Neural cell (in vitro differentiated cells): ENCODE measurements at regions not wholly inside any gene's neighbourhood (a gene's known extent, or its start where the extent isn't known, plus 50 kb on each side); places are given as distances from the start of the nearest gene placed in this dataset.

Experiments used
- H2AFZ ChIP-seq: fragments of 200-600, 300-800 bp; sonication (generic), shearing (Covaris generic); 2 replicates; pipeline ENCODE4 v1.6.0; 2014; ENCODE audit warnings: low read depth, mild to moderate bottlenecking, antibody characterized with exemption, low read length, moderate library complexity
- H3F3A ChIP-seq: fragments of 200-600 bp; shearing (Covaris generic); 2 replicates; pipeline ENCODE4 v1.6.1; 2016; ENCODE audit warnings: mild to moderate bottlenecking, moderate library complexity, mixed read lengths, antibody characterized with exemption, low read length; ENCODE audit not compliant: insufficient read depth, poor library complexity, severe bottlenecking
- H3K27ac ChIP-seq: fragments of 200-600, 300-800 bp; sonication (generic), shearing (Covaris generic); 2 replicates; pipeline ENCODE4 v1.5.1; 2014; ENCODE audit warnings: mild to moderate bottlenecking, low read length, moderate library complexity
- H3K27me3 ChIP-seq: fragments of 300-800, 200-600 bp; sonication (generic), shearing (Covaris generic); 2 replicates; pipeline ENCODE4 v1.6.0; 2014; ENCODE audit warnings: mild to moderate bottlenecking, low read depth, low read length, moderate library complexity; ENCODE audit not compliant: insufficient read depth
- H3K36me3 ChIP-seq: fragments of 300-800, 200-600 bp; sonication (generic), shearing (Covaris generic); 2 replicates; pipeline ENCODE4 v1.5.1; 2014; ENCODE audit warnings: mild to moderate bottlenecking, antibody characterized with exemption, low read length, moderate library complexity; ENCODE audit not compliant: insufficient read depth
- H3K4me2 ChIP-seq: fragments of 300-800, 200-600 bp; sonication (generic), shearing (Covaris generic); 2 replicates; pipeline ENCODE4 v1.6.0; 2014; ENCODE audit warnings: mild to moderate bottlenecking, low read length
- H3K4me3 ChIP-seq: fragments of 300-800, 200-600 bp; sonication (generic), shearing (Covaris generic); 2 replicates; pipeline ENCODE4 v1.5.1; 2014; ENCODE audit warnings: mild to moderate bottlenecking, low read length, moderate library complexity
- H3K79me2 ChIP-seq: fragments of 200-600 bp; shearing (Covaris generic); replicated peaks from 2 replicates; pipeline ENCODE4 v1.6.0; 2014; ENCODE audit warnings: mild to moderate bottlenecking, low read length, moderate library complexity; ENCODE audit not compliant: insufficient read depth
- H3K9ac ChIP-seq: fragments of 300-800, 200-600 bp; sonication (generic), shearing (Covaris generic); 2 replicates; pipeline ENCODE4 v1.6.1; 2016; ENCODE audit warnings: mild to moderate bottlenecking, low read length, mixed read lengths
- H3K9me2 ChIP-seq: fragments of 200-600 bp; shearing (Covaris generic); 2 replicates; pipeline ENCODE4 v1.6.1; 2016; ENCODE audit warnings: mild to moderate bottlenecking, low read length, mixed read lengths; ENCODE audit not compliant: insufficient read depth
- H3K9me3 ChIP-seq: fragments of 200-600, 300-800 bp; sonication (generic), shearing (Covaris generic); 2 replicates; pipeline ENCODE4 v1.6.1; 2016; ENCODE audit warnings: mild to moderate bottlenecking, mixed run types, low read length, moderate library complexity, mixed read lengths
- H4K20me1 ChIP-seq: fragments of 200-600 bp; shearing (Covaris generic); 2 replicates; pipeline ENCODE4 v1.6.1; 2016; ENCODE audit warnings: mild to moderate bottlenecking, mixed run types; ENCODE audit not compliant: insufficient read depth
- EP300 ChIP-seq: fragments of 450-650 bp; conservative IDR thresholded peaks from 2 replicates; pipeline ENCODE4 v1.6.1; 2014; ENCODE audit warnings: antibody characterized with exemption, mild to moderate bottlenecking, moderate library complexity; ENCODE audit not compliant: poor library complexity, severe bottlenecking
- EZH2 ChIP-seq: fragments of 200-600, 300-800 bp; shearing (Covaris generic), sonication (generic); IDR thresholded peaks from 2 replicates; pipeline ENCODE4 v1.6.1; 2014; ENCODE audit warnings: antibody characterized with exemption, low read length, borderline replicate concordance, mild to moderate bottlenecking; ENCODE audit not compliant: insufficient read depth, poor library complexity, severe bottlenecking
- MXI1 ChIP-seq: fragments of 450-650 bp; conservative IDR thresholded peaks from 2 replicates; pipeline ENCODE4 v1.6.1; 2014; ENCODE audit warnings: antibody characterized with exemption, mild to moderate bottlenecking; ENCODE audit not compliant: poor library complexity, severe bottlenecking
- POLR2AphosphoS5 ChIP-seq: IDR thresholded peaks from 2 replicates; pipeline ENCODE4 v1.6.1; 2012
- RAD21 ChIP-seq: fragments of 450-650 bp; conservative IDR thresholded peaks from 2 replicates; pipeline ENCODE4 v1.6.1; 2014; ENCODE audit warnings: antibody characterized with exemption, mild to moderate bottlenecking, moderate library complexity
- SMC3 ChIP-seq: fragments of 450-650 bp; conservative IDR thresholded peaks from 2 replicates; pipeline ENCODE4 v1.6.1; 2014; ENCODE audit warnings: antibody characterized with exemption, mild to moderate bottlenecking, moderate library complexity; ENCODE audit not compliant: poor library complexity
- TAF1 ChIP-seq: IDR thresholded peaks from 2 replicates; pipeline ENCODE4 v1.6.1; 2012; ENCODE audit warnings: low read depth
- TF ChIP-seq, protein P1 (sequence below): IDR thresholded peaks from 2 replicates; pipeline ENCODE4 v1.6.1; 2012; ENCODE audit warnings: borderline replicate concordance
- TF ChIP-seq, protein P2 (sequence below): fragments of 450-650 bp; IDR thresholded peaks from 2 replicates; pipeline ENCODE4 v1.5.1; 2014; ENCODE audit warnings: antibody characterized with exemption, mild to moderate bottlenecking, moderate library complexity; ENCODE audit not compliant: poor library complexity, severe bottlenecking

- H3K4me2 ChIP-seq, result no peak overlapping the region
- no peaks in the 10 kb centered on the region for H3K27me3 ChIP-seq
- H3K27ac ChIP-seq, result no peak overlapping the region
- H3K79me2 ChIP-seq, result no peaks in the 10 kb centered on the region
- no peak overlapping the region for H3K4me3 ChIP-seq
- H3F3A ChIP-seq, result no peaks in the 10 kb centered on the region
- H3K9me2 ChIP-seq, result no peaks in the 10 kb centered on the region
- TF ChIP-seq, protein P1, sequence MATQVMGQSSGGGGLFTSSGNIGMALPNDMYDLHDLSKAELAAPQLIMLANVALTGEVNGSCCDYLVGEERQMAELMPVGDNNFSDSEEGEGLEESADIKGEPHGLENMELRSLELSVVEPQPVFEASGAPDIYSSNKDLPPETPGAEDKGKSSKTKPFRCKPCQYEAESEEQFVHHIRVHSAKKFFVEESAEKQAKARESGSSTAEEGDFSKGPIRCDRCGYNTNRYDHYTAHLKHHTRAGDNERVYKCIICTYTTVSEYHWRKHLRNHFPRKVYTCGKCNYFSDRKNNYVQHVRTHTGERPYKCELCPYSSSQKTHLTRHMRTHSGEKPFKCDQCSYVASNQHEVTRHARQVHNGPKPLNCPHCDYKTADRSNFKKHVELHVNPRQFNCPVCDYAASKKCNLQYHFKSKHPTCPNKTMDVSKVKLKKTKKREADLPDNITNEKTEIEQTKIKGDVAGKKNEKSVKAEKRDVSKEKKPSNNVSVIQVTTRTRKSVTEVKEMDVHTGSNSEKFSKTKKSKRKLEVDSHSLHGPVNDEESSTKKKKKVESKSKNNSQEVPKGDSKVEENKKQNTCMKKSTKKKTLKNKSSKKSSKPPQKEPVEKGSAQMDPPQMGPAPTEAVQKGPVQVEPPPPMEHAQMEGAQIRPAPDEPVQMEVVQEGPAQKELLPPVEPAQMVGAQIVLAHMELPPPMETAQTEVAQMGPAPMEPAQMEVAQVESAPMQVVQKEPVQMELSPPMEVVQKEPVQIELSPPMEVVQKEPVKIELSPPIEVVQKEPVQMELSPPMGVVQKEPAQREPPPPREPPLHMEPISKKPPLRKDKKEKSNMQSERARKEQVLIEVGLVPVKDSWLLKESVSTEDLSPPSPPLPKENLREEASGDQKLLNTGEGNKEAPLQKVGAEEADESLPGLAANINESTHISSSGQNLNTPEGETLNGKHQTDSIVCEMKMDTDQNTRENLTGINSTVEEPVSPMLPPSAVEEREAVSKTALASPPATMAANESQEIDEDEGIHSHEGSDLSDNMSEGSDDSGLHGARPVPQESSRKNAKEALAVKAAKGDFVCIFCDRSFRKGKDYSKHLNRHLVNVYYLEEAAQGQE, result no peak
- TF ChIP-seq TAF1, result no peak
- no peak for TF ChIP-seq EZH2
- TF ChIP-seq EP300, result no peak
- TF ChIP-seq RAD21, result no peak
- no peak for TF ChIP-seq POLR2AphosphoS5
- TF ChIP-seq, protein P2, sequence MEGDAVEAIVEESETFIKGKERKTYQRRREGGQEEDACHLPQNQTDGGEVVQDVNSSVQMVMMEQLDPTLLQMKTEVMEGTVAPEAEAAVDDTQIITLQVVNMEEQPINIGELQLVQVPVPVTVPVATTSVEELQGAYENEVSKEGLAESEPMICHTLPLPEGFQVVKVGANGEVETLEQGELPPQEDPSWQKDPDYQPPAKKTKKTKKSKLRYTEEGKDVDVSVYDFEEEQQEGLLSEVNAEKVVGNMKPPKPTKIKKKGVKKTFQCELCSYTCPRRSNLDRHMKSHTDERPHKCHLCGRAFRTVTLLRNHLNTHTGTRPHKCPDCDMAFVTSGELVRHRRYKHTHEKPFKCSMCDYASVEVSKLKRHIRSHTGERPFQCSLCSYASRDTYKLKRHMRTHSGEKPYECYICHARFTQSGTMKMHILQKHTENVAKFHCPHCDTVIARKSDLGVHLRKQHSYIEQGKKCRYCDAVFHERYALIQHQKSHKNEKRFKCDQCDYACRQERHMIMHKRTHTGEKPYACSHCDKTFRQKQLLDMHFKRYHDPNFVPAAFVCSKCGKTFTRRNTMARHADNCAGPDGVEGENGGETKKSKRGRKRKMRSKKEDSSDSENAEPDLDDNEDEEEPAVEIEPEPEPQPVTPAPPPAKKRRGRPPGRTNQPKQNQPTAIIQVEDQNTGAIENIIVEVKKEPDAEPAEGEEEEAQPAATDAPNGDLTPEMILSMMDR, result no peak
- no peak for TF ChIP-seq MXI1
- TF ChIP-seq SMC3, result no peak
- no peaks in the 10 kb centered on the region for H3K9me3 ChIP-seq
- no peaks in the 10 kb centered on the region for H3K36me3 ChIP-seq
- no peaks in the 10 kb centered on the region for H4K20me1 ChIP-seq
- no peak overlapping the region for H2AFZ ChIP-seq
- H3K9ac ChIP-seq, result no peak overlapping the region
Observed at GRCh38 chr6:145271040-145271439, 464.3 kb downstream of the EPM2A start.

DNA sequence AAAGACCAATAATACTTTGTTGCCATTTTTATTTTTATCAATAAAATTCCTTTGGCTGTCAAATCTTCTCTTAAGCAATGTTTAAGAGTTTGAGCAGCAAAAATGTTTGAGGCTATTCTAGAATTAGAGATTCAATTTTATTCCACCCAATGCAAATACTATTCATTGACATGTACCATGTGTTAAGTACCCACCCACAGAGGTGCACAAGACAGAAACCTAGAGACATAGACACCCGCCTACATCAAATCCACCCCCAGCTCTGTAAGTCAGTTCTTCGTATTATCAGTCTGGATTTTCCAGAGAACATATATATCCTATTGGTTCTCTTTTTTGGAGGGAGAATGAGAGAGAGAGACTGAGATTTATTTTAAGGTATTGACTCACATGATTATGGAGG, 463.7 kb downstream of the EPM2A start:
- TF ChIP-seq TAF1 (no peak), POLR2AphosphoS5 (no peak), EZH2 (no peak), SMC3 (no peak), MXI1 (no peak), EP300 (no peak)
- TF ChIP-seq, protein P2, result no peak

More for the DNA sequence above, 463.7 kb downstream of the EPM2A start:
- no peaks in the 10 kb centered on the region for H3K36me3 ChIP-seq
- no peak overlapping the region for H3K4me2 ChIP-seq
- no peaks in the 10 kb centered on the region for H3F3A ChIP-seq
- H3K79me2 ChIP-seq, result no peaks in the 10 kb centered on the region
- no peak overlapping the region for H3K4me3 ChIP-seq
- H3K9me2 ChIP-seq, result no peaks in the 10 kb centered on the region
- no peak overlapping the region for H3K27ac ChIP-seq
- H3K9me3 ChIP-seq, result no peaks in the 10 kb centered on the region
- H4K20me1 ChIP-seq, result no peaks in the 10 kb centered on the region
- no peaks in the 10 kb centered on the region for H3K27me3 ChIP-seq
- H3K9ac ChIP-seq, result no peak overlapping the region
- H2AFZ ChIP-seq, result no peak overlapping the region
